Motor neuron (in vitro differentiated cells): ENCODE measurements at regions not wholly inside any gene's neighbourhood (a gene's known extent, or its start where the extent isn't known, plus 50 kb on each side); places are given as distances from the start of the nearest gene placed in this dataset.
"Not testable (repeated sequence)": the region's sequence is repeated elsewhere in the genome, so short reads cannot be mapped to it uniquely, and the experiment has no call there.

Experiments
- ATAC-seq, 8 experiments: fragments of 200-7000 bp; cut with Tn5 transposase; replicated peaks in 6 of 8; 2 replicates each; pipeline ENCODE4 v1.8.0; 2021; ENCODE audit warnings: mild to moderate bottlenecking in 8 of 8, moderate library complexity in 8 of 8
- H3K27ac ChIP-seq, 2 donors: fragments of 250-450 bp; sonication (Bioruptor Pico); 2 replicates each; pipeline ENCODE4 v1.9.0; 2021; ENCODE audit warnings: antibody characterized with exemption in 2 of 2, mild to moderate bottlenecking in 2 of 2, moderate library complexity in 1 of 2
- H3K4me1 ChIP-seq, 2 donors: fragments of 250-450 bp; sonication (Bioruptor Pico); replicated peaks in 1 of 2; 2 replicates each; pipeline ENCODE4 v1.6.1; 2021; ENCODE audit warnings: antibody characterized with exemption in 2 of 2, mild to moderate bottlenecking in 2 of 2, moderate library complexity in 1 of 2
- H3K4me3 ChIP-seq, 5 donors: fragments of 250-450 bp; sonication (Bioruptor Pico); 2 replicates each; pipeline ENCODE4 v1.9.0; 2021; ENCODE audit warnings: antibody characterized with exemption in 5 of 5, mild to moderate bottlenecking in 5 of 5, moderate library complexity in 4 of 5
- WGBS, 10 experiments: fragments of 450-650 bp; shearing (Covaris generic); methylation state at CpG; one replicate each; pipeline ENCODE4 v1.0.0; 2022; 5-methylcytosine and 5-hydroxymethylcytosine counted together
- in situ Hi-C, 9 experiments: fragments of 400-800 bp; cut with MboI; loops; one replicate each; pipeline ENCODE4 v1.15.0; 2021; ENCODE audit warnings: low sequenced_read_pairs in 9 of 9, low pct_unique_long_range_greater_than_20kb in 2 of 9; ENCODE audit not compliant: unreplicated experiment in 9 of 9

- ATAC-seq: no peak
- in situ Hi-C loops: no loop called here
- peaks cover 2 to 7% of the 10 kb centered on the region in 2 donors for H3K4me1 ChIP-seq
- no peak overlapping the region for H3K4me3 ChIP-seq
- H3K27ac ChIP-seq: no peak overlapping the region
Observed at GRCh38 chr6:140462076-140462452, 1087.6 kb upstream of the CITED2 start.

DNA sequence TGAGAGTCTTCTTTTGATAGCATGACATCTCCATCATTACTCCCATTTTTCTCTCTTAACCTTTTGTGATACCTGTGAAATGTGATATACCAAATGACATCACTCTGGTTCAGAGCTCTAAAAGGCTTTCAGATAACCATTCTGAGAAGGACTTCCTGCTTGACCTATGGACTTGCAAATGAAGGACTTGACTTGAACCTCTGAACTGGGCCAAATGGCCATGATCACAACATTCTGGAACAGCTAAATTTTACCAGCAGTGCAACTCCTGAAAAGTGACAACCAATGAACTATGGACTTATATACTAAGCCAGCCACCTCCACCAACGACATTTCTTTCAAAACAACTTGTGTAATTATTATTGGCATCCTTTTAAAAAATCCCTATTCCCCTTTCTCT, 1085.8 kb upstream of the CITED2 start:
- 60 to 100% (median 77%) methylated on average over 1 of the region's 1 CpG; no CpG with 5 or more reads in 2 of the 10 experiments for WGBS, 10 experiments
- peaks cover 2 to 7% of the 10 kb centered on the region in 2 donors for H3K4me1 ChIP-seq
- no peak overlapping the region for H3K27ac ChIP-seq
- ATAC-seq: no peak
- in situ Hi-C loops: no loop called here
- H3K4me3 ChIP-seq: no peak overlapping the region

- no peak overlapping the region for H3K27ac ChIP-seq
- in situ Hi-C loops: no loop called here
- ATAC-seq: peak in 1 of 8 experiments; percentile 94
- no peak overlapping the region for H3K4me3 ChIP-seq
- H3K4me1 ChIP-seq: peaks cover 2 to 7% of the 10 kb centered on the region in 2 donors
- 7 to 56% (median 50%) methylated on average over 2 of the region's 2 CpGs; no CpG with 5 or more reads in 3 of the 10 experiments for WGBS, 10 experiments
Observed at GRCh38 chr6:140459209-140459608, 1084.8 kb upstream of the CITED2 start.

- Histone ChIP-seq H3K4me3 (no peak overlapping the region), H3K4me1 (no peaks in the 10 kb centered on the region), H3K27ac (no peak overlapping the region)
- no peak for ATAC-seq
- in situ Hi-C loops: loop anchor here in 2 of 9 experiments (25.0 kb wide), 2 partner anchors 384 to 1059 kb away; no protein-coding TSS in a partner anchor
Observed at GRCh38 chr6:140446241-140446640, 1071.8 kb upstream of the CITED2 start.

DNA sequence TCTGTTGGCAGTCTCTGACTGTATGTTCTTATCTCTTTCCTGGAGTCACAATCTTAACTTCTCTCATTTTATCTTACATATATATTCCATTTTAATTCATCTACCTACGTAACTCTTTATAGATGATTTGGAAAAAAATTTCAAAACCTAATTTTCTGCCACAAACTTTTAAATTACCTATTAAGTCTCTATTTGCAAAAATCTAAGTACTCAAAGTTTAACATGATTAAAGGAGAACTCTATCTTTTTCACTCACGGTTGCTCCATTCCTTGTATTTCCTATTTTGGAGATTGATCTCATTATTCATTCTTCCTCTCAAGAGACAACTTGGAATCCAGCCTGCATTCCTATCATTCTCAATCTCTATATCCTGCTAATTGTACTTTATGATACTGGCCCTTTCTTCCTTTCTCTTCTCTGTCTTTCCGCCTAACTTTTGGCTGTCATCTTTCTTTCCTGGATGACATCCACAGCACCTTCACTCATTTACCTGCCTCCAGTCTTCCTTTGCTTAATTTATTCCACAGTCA, 1071.1 kb upstream of the CITED2 start:
- WGBS, 10 experiments: 46 to 100% (median 67%) methylated on average over 2 to 3 of the region's 3 CpGs
- H3K4me1 ChIP-seq: peaks cover 0 to 6% of the 10 kb centered on the region in 2 donors
- H3K27ac ChIP-seq: no peak overlapping the region
- ATAC-seq: no peak
- H3K4me3 ChIP-seq: no peak overlapping the region
- in situ Hi-C loops: loop anchor here in 2 of 9 experiments (25.0 kb wide), 2 partner anchors 383 to 1058 kb away; no protein-coding TSS in a partner anchor

- peaks cover 0 to 16% of the 10 kb centered on the region in 2 donors for H3K4me1 ChIP-seq
- WGBS, 10 experiments: 71 to 100% (median 100%) methylated on average over 1 to 6 of the region's 7 CpGs; no CpG with 5 or more reads in 3 of the 10 experiments
- H3K4me3 ChIP-seq, H3K27ac ChIP-seq, ATAC-seq: not testable (repeated sequence)
- in situ Hi-C loops: loop anchor here in 2 of 9 experiments (25.0 kb wide), 2 partner anchors 381 to 1056 kb away; no protein-coding TSS in a partner anchor
Observed at GRCh38 chr6:140443112-140443511, 1068.7 kb upstream of the CITED2 start.

DNA sequence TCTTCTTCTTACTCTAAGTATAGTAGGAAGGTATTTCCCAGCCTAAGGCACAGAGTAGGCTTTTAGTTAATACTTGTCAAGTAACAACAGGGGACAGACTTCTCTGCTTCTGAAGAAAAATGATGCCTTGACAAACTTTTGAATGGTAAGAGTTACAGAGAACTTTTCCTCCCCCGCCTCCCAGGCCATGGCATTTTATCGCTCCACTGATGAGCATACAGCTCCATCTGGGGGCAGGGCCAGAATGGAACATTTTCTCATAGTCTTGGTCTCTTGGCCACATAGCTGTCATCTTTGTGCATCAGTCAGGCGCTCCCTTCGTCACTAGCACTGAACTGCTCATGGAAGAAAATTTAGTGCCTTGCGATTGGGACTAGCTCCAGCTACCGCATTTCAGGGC, 1066.8 kb upstream of the CITED2 start:
- in situ Hi-C loops: loop anchor here in 2 of 9 experiments (25.0 kb wide), 2 partner anchors 379 to 1054 kb away; no protein-coding TSS in a partner anchor
- 37 to 100% (median 70%) methylated on average over 1 to 6 of the region's 6 CpGs; no CpG with 5 or more reads in 1 of the 10 experiments for WGBS, 10 experiments
- no peak overlapping the region for H3K4me3 ChIP-seq
- peaks cover 3 to 16% of the 10 kb centered on the region in 2 donors for H3K4me1 ChIP-seq
- peak; percentile 34 to 86 (median 81) for ATAC-seq
- H3K27ac ChIP-seq: no peak overlapping the region

- Histone ChIP-seq H3K27ac (no peak overlapping the region), H3K4me3 (no peak overlapping the region), H3K4me1 (peaks cover 9 to 16% of the 10 kb centered on the region in 2 donors)
- 6 to 79% (median 40%) methylated on average over 1 to 2 of the region's 2 CpGs for WGBS, 10 experiments
- in situ Hi-C loops: loop anchor here in 2 of 9 experiments (25.0 kb wide), 2 partner anchors 378 to 1053 kb away; no protein-coding TSS in a partner anchor
- no peak for ATAC-seq
Observed at GRCh38 chr6:140440223-140440835, 1065.9 kb upstream of the CITED2 start.

DNA sequence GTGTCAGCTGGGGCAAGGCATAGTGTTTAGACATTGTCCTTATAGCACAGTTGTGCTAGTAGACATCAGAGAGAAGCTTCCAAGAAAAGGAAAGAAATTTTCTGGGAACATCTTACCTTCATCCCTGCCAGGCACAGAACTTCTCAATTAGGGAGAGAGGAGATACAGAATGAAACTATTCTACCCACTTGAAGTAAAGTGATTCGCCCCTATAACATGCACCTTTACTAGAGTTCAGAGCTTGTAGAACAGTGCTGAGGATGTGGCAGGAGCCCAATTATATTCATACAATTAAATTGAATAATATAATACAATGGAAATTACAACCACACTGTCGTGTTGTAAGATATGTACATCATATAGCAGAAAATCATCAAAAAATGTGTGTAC, 1063.9 kb upstream of the CITED2 start:
- peaks cover 9 to 16% of the 10 kb centered on the region in 2 donors for H3K4me1 ChIP-seq
- in situ Hi-C loops: loop anchor here in 2 of 9 experiments (25.0 kb wide), 2 partner anchors 376 to 1051 kb away; no protein-coding TSS in a partner anchor

DNA sequence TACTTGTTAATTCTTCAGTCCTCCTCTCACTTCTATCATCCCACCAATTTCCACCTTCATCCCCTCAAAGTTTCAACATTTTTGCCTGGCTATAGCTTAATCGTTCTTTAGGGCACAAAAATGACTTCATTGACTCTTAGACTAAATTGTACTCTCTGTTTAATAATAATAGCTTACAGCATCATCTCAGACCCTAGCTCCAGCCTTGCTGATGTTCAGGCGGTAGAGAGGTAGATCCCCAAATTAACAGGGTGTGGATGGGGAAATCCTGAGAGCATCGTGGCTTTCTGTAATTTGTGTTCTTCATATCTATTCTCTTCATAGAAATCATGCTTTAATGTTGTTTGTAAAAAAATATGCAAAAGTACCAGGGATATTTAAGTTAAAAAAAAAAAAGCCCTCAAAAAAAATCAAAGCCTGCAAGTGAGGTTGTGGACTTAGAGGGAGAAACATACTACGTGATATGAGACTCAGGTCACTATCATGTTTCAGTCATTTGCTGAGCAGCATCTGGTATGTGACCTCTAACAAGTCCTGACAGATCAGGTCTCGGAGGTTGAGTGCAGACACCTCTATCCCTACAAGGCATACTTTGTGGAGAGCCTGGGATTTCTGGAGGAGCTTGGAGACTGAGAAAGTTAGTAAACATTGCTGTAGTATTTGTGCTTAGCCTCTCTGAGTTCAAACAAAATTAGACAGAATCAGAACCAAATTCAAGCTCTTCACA, 1063.3 kb upstream of the CITED2 start:
- no peak for ATAC-seq
- in situ Hi-C loops: loop anchor here in 2 of 9 experiments (25.0 kb wide), 2 partner anchors 375 to 1050 kb away; no protein-coding TSS in a partner anchor
- H3K4me3 ChIP-seq: no peak overlapping the region
- no peak overlapping the region for H3K27ac ChIP-seq
- H3K4me1 ChIP-seq: peaks cover 9 to 16% of the 10 kb centered on the region in 2 donors
- 62 to 100% (median 92%) methylated on average over 1 to 5 of the region's 5 CpGs; no CpG with 5 or more reads in 1 of the 10 experiments for WGBS, 10 experiments

More for the DNA sequence above, 1063.9 kb upstream of the CITED2 start:
- 0 to 100% (median 67%) methylated on average over 1 to 2 of the region's 2 CpGs for WGBS, 10 experiments
- ATAC-seq: no peak
- no peak overlapping the region for H3K4me3 ChIP-seq
- no peak overlapping the region for H3K27ac ChIP-seq

DNA sequence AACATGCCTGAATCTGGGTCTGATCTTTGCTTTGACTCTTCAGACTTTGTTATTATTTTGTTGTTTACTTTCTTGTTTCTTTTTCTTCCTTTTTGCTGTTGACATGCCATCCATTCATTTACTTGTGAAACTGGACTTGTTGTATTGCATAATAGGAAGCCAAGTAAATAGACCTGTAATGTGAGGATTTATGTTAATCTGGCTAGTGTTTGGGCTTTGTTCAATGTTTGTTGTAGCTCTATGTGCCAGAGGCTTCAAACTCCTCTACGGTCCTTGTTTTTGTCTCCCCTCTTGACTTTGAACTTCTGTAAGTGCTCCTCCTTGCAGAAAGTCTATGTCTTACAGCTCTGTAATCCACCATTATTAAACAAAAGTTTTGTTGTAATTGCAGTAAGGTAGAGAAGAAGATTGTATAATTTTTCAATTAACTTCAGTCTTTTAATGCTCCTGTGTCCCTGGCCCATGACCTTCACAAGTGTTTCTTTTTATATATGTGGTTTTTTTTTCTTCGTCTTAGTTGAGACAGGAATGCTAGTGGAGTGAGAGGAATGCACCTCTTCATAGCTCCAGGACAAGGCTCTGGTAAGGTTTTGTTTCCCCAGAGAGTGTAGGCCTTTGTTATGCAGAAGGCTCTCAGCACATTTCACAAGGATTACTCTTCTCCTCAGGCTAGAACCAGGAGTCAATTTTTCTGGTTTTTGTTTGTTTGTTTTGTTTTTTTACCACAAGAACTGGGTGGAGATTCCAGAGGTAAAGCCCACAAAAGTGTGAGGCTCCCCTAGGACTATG, 1061.8 kb upstream of the CITED2 start:
- in situ Hi-C loops: loop anchor here in 2 of 9 experiments (25.0 kb wide), 2 partner anchors 374 to 1049 kb away; no protein-coding TSS in a partner anchor
- Histone ChIP-seq H3K4me3 (no peak overlapping the region), H3K4me1 (peaks cover 9 to 16% of the 10 kb centered on the region in 2 donors), H3K27ac (no peak overlapping the region)
- peak in 7 of 8 experiments; percentile 71 to 91 (median 76) for ATAC-seq
- WGBS, 10 experiments: 0 to 83% (median 27%) methylated on average over 1 to 2 of the region's 2 CpGs; no CpG with 5 or more reads in 2 of the 10 experiments

- in situ Hi-C loops: loop anchor here in 2 of 9 experiments (25.0 kb wide), 2 partner anchors 372 to 1047 kb away; no protein-coding TSS in a partner anchor
- no peak for ATAC-seq
- H3K4me3 ChIP-seq: no peak overlapping the region
- peaks cover 2 to 9% of the 10 kb centered on the region in 2 donors for H3K4me1 ChIP-seq
- no peak overlapping the region for H3K27ac ChIP-seq
Observed at GRCh38 chr6:140434761-140435160, 1060.3 kb upstream of the CITED2 start.
